NCI-H187 (cell line): ENCODE measurements at regions not wholly inside any gene's neighbourhood (a gene's known extent, or its start where the extent isn't known, plus 50 kb on each side); places are given as distances from the start of the nearest gene placed in this dataset.
"Not testable (repeated sequence)": the region's sequence is repeated elsewhere in the genome, so short reads cannot be mapped to it uniquely, and the experiment has no call there.

Experiments
- DNase-seq, 2 experiments: peaks; one replicate each; lab custom pipeline; 2025; lab: John Stamatoyannopoulos, UW

DNA sequence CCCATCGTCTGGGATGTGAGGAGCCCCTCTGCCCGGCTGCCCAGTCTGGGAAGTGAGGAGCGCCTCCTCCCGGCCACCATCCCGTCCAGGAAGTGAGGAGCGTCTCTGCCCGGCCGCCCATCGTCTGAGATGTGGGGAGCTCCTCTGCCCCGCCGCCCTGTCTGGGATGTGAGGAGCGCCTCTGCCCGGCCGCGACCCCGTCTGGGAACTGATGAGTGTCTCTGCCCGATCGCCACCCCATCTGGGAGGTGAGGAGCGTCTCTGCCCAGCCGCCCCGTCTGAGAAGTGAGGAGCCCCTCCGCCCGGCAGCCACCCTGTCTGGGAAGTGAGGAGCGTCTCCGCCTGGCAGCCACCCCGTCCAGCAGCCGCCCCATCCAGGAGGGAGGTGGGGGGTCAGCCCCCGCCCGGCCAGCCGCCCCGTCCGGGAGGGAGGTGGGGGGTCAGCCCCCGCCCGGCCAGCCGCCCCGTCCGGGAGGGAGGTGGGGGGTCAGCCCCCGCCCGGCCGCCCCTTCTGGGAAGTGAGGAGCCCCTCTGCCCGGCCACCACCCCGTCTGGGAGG is 705.8 kb downstream of the DTWD2 start:
- DNase-seq = not testable (repeated sequence)

DNA sequence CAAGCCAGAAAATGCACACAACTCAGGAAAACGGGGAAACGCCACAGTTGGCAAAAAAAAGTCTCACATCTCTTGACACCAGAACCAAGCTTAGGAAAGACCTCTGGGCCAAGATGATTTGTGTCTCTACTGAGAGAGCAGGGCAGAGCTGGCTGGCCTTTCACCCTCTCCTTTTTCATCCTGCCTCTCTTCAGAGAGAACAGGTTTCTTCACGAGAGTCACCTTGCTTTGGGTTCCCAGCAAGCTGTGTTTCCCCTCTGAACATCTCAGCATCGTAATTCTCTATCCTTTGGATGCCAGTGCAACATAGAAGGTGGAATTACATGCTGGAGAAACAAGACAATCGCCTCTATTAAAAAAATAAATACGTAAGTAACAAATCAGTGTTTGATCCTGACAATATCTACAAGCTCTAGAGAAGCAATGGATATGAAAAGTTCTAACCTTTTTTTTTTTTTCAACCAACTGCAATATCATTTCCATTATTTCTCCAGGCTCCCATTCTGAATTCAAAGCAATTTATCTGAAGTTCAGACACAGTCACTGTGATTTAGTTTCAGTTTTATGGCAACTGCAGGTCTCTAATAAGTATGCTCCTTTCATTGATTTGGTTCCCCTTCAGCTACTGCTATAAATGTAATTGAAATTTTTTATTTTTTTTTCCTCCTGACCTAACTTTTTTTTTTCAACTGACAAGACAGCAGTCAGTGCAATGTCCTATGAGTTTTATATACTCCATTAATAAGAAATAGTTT is 708.6 kb downstream of the DTWD2 start:
- DNase-seq = no peak

DNA sequence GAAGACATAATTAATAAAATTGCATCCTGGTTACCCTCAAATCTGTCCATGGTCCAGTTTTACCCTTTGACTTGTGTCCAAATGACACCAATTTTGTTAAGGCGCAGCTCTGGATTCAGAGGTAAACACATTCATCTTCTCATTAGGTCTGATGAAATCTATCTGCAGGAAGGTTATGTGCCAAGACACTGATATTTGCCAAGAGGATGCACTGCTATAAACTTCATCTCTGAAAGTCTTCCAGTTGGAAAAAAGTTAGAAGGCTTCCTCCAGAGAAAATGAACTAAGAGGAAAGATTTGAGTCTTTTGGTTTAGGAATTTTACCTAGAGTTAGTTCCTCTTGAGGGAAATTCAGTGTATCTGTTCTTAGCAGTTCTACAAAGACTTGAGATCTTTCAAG is 717.8 kb downstream of the DTWD2 start:
- no peak for DNase-seq

DNA sequence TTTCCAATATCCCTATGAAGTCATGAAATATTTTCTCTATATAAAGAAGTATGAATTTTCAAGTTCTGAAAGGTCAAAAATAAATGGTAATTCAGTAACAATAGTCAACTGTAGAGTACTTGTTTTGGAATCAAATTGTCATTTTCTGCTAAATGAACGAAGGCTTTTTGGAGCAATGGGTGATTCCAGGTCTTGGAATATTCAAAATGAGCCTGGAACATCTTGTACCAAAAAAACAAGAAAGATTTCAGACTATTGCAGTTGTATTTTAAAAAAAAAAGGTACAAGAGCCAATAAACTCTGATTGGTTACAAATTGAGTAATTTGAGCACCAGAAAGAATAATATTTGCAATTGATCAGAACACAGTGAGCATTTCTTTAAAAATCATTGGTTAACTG is 730.1 kb downstream of the DTWD2 start:
- no peak for DNase-seq

DNA sequence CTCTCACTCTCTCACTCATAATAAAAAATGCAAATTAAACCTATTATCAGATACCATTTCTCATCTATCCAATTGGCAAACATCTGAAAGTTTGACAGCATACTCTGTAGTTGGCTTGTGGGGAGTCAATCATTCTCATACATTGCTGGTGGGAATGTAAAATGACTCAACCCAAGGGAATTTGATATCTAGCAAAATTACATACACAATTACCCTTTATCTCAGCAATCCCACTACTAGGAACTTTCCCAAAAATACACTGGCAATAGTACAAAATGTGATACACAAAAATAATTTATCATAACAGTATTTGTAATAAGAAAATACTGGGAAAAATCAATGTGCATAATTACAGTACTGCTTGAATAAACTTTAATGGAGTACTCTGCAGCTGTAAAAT is 731.3 kb downstream of the DTWD2 start:
- no peak for DNase-seq

DNA sequence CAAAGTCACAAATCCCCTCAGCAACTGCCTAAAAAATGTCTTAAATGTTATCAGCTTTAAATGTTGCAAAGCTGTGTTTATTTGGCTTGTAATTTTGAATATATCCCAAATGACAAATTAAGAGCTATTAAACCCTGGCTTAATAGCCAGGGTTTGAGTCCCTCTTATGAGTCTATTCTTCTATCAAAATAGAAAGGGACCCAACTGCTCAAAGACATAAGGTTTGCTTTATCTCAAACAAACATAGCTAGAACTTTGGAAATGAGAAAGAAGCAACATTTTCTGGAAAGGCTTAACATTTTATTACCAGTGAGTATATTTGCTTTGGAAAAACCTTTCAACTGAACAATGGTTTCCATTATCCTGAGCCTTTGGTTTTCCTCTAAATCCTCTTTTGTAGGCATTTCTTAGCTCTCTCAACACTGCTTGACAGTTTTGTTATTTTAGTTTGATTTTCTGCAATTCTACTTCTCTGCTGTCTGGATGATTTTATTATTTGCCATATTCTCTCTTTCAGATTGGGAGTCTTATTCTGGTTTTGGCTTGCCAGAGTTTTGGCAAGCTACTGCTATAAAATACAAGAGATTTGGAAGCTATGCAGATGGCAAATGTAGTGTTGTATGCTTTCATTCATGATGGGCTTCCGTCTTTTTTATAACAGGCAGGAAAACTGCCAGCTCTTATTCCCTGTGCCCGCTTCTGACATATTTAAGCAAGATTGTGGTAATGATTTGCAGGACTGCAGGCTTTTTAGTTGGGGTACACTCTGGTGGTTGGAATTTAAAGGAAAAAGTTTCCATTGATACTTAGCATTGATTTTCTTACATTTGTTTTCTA is 734.9 kb downstream of the DTWD2 start:
- no peak for DNase-seq

DNA sequence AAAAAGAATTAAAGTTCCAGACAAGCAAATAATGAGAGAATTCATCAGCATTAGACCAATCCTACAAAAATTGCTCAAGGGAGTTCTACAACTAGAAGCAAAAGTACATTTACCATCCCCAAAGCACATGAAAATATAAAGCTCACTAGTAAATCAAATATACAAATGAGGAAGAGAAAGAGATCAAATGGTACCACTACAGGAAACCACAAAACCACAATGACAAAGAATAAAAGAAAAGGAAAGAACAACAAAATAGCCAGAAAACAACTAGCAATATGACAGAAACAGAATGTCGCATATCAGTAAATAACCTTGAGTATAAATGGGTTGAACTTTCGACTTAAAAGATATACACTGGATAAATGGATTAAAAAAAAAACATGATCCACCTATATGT is 739.0 kb downstream of the DTWD2 start:
- DNase-seq = no peak

DNA sequence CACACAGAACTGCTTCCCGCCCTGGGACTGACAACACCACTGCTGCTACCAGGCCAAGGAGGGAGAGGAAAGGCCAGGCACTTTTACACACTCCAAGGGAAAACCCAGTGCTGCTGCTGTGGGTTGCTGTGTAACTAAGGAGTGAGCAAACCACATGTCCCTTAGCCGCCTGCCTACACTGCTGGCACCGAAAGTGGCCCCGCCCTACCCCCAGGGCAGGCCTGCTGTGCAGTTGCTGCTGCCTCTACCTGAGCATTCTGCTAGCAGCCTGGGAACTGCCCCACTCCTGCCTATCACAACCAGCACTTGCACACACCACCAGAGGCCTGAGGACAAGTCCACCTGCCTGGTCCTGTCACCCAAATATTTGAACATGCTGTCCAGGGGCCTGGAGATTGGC is 740.9 kb downstream of the DTWD2 start:
- no peak for DNase-seq

DNA sequence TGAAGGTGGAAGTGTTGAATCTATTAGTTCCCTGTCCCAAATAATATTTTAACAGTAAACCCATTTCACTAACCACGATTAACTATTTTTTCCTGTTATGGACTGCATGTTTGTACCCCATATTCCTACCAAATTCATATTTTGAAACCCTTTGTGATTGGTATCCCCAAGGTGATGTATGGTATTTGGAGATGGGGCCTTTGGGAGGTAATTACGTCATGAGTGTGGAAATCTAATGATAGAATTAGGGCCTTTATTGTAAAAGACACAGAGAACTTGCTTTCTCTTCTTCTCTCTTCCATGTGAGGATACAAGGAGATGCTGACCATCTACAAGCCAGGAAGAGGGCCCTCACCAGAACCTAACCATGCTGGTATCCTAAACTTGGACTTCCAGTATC is 744.7 kb downstream of the DTWD2 start:
- DNase-seq = no peak

DNA sequence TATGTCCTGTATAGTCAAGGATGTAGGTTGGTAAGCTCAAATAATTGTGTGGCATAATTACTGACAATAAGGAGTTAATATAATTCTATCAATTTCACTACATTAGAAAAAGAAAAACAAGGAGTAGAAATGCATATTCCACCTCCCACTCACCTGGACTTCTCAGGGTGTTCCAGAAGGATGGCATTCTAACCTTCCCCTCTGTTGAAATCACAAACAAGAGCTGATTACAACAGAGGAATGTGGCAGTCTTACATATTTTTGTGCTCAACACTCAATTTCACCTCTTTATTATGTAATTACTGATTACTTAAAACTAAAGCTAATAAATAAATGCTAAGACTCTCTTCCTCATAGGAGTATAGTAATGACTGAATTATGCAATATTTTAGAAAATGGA is 745.3 kb downstream of the DTWD2 start:
- DNase-seq = no peak

DNA sequence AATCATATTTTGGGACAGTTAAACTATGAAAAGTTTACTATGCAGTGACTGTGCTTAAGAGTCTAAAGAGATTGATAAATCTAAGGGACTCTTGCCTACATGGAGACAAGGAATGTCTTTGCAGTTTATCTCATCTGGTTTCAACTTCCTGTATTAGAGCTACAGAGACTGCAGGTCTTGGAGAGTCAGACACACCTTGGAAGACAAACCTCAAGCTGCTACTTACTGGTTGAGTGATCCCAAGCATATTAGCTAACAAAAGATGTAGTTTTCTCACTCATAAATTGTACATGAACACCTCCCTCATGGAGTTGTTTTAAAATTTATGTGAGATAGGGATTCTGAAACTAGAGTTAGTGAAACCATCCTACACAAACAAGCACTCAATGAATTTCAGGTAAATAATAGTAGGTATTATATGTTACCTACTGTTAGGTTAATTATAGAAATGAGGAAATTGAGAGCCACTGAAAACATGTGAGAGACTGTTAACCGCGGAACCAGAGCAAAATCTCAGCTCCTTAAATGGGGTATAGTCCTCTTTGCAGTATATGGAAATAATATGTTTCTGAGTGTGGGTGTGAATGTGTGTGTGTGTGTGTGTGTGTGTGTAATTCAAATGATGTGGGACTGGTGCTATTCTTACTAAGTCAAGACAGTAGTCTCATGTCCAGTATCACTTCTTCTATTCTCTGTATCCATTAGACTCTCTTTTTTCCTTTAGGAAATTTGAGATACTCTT is 752.1 kb downstream of the DTWD2 start:
- no peak for DNase-seq

DNA sequence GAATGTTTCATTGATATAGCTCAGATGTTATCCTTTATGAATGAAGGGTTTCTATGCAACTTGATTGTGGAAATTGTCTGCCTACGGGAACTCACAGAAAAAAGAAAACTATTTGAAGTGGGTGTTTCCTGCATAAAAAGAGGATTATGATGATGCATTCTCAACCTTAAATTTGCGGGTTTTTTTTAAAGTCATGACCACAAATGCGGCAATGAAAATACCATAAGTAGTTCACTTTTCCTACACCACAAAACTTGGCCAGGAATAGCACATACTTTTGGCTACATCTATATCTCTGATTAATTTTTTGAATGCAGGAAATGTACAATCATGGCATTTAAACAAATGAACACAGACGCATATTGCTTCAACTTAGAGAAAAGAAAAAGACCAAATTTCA is 754.7 kb downstream of the DTWD2 start:
- no peak for DNase-seq

DNA sequence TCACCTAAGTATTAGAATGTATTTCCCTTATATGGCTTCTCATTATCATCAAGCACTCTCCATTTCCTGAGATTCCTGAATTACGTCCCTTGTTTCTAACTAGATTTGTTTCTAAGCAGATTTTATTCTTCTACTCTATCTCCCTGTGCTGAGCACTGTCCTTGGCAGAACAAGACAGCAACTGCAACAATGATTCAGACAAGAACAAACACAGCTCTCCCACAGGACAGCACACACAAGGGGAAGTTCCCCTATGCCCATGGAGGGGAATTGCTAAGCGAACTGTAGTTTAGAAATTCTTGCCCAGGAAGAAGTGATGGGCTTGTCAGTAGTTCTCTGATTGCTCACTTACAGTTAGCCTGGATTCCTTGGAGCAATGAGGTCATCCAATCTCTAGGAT is 759.9 kb downstream of the DTWD2 start:
- no peak for DNase-seq

DNA sequence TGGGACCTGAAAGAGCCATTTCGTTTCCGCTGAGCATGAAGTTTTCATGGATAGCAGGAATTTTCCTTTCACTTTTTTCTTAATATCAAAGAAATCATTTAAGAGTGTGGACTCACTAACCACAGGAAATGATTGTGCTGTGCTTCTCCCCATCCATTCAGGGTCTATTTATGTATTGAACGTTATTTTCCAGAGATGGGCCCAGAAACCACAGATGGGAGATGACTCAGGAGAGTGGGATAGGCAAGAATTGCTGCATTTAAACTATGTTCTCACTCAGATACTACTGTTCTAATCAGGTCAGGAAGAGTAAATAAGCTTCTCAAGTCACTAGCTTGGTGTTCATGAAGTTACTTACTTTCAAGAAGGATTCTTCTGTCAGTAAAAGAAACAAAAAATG is 763.8 kb downstream of the DTWD2 start:
- no peak for DNase-seq

DNA sequence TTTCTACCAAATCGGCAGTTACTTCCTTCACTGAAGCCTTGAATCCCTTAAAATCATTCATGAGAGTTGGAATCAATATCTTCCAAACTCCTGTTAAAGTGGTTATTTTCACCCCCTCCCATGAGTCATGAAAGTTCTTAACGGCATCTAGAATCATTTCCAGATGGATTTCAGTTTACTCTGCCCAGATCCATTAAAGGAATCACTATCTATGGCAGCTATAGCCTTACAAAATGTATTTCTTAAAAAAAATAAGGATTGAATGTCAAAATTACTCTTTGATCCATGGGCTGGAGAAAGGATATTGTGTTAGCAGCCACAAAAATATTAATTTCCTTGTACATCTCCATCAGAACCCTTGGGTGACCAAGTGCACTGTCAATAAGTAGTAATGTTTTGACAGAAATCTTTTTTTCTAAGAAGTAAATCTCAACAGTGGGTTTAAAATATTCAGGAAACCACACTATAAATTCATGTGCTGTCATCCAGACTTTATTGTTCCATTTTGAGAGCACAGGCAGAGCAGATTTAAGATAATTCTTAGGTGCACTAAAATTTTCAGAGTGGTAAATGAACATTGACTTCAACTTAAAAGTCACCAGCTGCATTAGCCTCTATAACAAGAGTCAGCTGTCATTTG is 767.7 kb downstream of the DTWD2 start:
- DNase-seq = no peak

DNA sequence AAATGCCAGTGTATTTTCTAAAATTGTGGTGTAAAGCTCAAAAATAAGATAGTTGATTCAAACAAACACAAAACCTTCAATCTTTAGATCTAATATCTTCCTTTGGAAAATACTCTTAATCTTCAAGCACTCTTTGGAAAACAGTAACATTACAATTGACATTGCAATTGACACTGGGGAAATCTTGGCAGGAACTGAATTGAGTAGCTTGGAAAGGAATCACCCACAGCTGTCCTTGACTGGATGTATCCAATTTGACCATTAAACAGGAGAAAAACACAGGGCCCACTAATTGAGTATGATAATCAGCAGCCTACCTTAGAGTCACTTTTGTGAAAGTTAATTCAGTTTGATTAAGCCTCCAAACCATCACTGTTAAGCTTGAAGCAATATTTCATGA is 776.7 kb downstream of the DTWD2 start:
- DNase-seq = no peak

DNA sequence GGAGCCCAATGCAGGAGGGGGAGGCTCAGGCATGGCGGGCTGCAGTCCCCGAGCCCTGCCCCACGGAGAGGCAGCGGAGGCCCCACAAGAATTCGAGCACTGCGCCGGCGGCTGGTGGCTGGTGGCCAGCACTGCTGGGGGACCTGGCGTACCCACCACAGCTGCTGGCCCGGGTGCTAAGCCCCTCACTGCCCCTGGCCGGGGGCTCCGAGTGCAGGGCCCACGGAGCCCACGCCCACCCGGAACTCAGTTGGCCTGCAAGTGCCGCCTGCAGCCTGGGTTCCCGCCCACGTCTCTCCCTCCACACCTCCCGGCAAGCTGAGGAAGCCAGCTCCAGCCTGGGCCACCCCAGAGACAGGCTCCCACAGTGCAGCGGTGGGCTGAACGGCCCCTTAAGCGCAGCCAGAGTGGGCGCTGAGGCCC is 780.3 kb downstream of the DTWD2 start:
- no peak for DNase-seq

DNA sequence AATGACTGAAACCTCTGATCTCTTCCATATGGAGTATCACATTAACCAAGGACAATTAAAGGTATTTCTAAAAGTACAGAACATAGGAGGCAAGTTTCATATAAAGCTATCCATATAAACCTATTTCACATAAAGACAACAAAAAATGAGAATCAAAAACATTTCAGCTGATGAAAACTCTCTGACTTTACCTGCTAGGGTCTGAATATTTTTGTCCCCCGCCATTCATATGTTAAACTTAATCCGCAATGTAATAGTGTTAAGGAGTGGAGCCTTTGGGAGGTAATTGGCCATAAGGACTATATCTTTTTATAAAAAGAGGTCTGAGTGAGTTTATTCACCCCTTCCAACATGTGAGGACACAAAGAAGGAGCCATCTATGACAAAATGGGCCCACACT is 788.5 kb downstream of the DTWD2 start:
- DNase-seq = no peak

DNA sequence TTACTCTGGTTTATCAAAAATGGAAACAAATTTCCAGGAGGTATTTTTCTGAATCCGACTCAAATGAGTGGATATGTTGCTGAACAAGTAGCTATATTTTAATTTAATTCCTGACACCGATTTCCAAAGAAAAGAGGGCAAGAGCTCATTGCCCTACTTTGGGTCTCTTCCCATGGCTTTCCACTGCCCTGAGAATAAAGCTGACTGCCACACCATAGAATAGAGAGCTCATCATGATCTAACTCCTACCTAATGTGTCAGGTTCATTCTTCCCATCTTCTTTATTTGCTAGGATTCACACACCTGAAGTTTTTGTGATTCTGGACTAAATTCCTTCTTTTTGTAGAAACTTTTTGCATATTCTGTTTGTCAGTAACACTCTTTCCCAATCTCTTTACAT is 792.1 kb downstream of the DTWD2 start:
- DNase-seq = no peak

DNA sequence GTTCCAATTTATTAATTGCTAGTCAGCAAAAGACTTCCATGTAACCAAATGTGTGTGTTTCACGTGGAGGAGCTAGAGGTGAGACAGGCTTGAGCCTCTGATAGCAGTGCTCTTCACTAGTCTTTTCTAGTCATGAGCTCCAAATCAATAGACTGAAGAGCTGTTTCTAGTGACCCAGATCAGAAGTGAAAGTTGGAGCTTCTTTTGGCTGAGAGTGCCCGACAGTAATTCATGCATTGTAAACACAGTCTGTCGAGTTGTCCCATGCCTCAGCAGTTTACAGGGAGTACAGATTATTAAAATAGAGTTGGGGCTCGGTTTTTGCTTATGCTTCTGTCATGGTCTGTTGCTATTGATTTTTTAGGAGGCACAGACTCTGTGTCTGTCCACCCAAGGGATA is 793.1 kb downstream of the DTWD2 start:
- no peak for DNase-seq

DNA sequence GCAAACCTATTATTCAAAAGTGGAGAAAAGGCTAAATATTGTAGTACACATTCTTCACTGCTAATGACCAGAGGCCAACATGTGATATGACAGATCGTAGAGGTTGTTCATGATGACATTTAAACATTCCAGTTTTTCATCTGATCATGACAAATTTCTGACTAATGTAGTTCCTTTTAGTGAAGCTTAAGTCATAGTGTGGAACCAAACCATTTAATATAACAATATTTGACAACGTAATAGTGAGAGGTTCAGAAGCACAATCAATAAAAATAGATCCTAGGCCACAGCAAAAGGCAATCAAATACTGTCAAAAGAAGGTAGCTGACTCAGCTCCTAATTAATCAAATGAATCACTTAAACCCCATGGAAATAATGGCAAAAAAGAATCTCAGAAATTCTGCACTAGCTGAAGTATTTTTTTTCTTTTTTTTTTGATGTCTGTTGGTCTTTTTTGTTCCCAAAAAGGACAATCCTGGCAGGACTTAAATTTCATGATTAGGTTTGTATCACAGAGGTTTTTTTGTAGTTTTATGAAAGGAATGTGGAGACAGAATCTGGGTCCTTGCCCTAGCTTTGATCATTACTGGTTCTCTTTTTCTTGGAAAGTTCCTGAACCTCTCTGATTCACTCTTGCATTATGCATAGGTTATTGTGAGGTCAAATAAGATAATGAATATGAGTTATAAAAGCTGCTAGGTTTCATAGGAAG is 795.0 kb downstream of the DTWD2 start:
- DNase-seq = no peak
